Muscle layer of colon (tissue), 2 donors: ENCODE measurements at regions not wholly inside any gene's neighbourhood (a gene's known extent, or its start where the extent isn't known, plus 50 kb on each side); places are given as distances from the start of the nearest gene placed in this dataset.

ENCODE experiments used
- H3K27ac ChIP-seq: one replicate; pipeline ENCODE4 v1.7.0; 2013; ENCODE audit warnings: low read depth, mild to moderate bottlenecking, low read length, moderate library complexity
- H3K27me3 ChIP-seq, 2 donors: one replicate each; pipeline ENCODE4 v1.7.0; 2013; ENCODE audit warnings: low read length in 2 of 2, mild to moderate bottlenecking in 2 of 2; ENCODE audit not compliant: insufficient read depth in 2 of 2, control insufficient read depth in 1 of 2
- H3K36me3 ChIP-seq: one replicate; pipeline ENCODE4 v1.7.0; 2013; ENCODE audit warnings: mild to moderate bottlenecking, low read length; ENCODE audit not compliant: insufficient read depth
- H3K4me1 ChIP-seq: one replicate; pipeline ENCODE4 v1.7.0; 2013; ENCODE audit warnings: mild to moderate bottlenecking, low read length; ENCODE audit not compliant: insufficient read depth
- H3K4me3 ChIP-seq, 2 donors: one replicate each; pipeline ENCODE4 v1.7.0; 2013; ENCODE audit warnings: low read length in 2 of 2, low read depth in 1 of 2, mild to moderate bottlenecking in 1 of 2, moderate library complexity in 1 of 2
- H3K9ac ChIP-seq: one replicate; pipeline ENCODE4 v1.7.0; 2013; ENCODE audit warnings: low read length
- H3K9me3 ChIP-seq: one replicate; pipeline ENCODE4 v1.7.0; 2013; ENCODE audit warnings: mild to moderate bottlenecking, low read length
- donor health status: abdominal sarcoma.
- donor health status: Adenocarcinoma of cecum.

DNA sequence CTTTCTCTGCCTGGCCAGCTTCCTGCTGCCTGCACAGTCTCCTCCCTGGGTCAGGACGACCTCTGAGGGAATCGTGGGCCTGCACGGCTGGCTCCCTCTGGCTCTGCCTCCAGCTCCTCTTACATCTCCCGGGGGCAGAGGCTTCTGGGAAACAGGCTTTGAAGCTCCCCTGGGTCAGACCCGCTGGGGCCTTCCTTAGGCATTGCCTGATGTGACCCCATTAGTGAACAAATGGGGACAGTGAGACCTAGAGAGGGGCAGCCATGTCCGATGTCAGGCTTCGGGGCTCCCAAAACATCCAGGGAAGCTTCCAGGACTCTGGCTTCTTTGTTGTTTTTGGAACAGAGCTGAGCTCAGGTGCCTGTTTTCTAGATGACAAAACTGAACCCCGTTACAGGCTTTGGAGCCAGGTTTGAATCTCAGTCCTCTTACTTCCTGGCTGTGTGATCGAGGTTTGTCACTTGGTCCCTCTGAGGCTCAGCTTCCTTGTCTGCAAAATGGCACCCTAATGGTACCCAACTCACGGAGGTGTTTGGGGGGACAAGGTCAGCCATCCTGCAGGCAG, 94.3 kb downstream of the CEBPB start:
- Histone ChIP-seq H3K4me1 (peaks cover 22% of the 10 kb centered on the region), H3K9ac (no peak overlapping the region)

DNA sequence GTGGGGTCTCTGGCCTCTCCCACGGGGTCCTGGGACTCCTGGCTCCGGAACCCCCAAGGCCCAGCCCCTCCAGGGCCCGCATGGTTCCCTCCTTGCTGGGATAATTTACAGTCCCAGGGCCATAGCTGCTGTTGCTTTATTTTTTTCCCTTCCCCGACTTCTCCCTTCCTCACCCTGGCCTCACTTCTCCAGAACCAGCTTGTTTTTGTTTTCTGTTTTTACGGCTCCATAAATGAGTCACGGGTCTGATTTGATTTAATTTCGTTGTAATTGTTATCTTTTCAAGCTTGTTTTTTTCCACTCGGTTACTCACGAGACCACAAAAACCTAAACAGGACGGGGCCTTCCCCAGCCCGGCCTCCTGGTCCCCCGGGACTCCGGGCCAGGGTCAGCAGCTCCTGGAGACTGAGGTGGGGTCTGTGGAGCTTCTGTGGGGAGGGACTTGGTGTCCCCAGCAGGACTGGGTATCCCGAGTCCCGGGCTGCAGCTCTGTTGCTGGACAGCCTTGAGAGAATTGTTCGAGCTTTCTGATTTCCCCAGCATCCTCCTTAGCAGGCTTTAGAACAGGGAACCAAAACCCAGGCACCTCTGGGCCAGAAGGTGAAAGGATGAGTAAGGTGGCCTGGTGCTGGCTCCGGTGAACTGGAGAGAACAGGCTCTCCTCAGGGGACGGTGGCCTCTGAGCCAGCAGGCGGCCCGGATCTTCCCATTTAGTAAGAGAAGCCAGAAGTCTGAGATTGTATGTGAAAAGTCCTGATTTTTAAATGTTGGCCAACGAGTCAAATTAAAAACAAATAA, 94.9 kb downstream of the CEBPB start:
- no peaks in the 10 kb centered on the region for H3K9me3 ChIP-seq
- H3K4me3 ChIP-seq = no peak overlapping the region
- peak overlapping the region; percentile 6 for H3K9ac ChIP-seq
- no peaks in the 10 kb centered on the region for H3K27me3 ChIP-seq
- peaks cover 22% of the 10 kb centered on the region for H3K4me1 ChIP-seq
- H3K36me3 ChIP-seq = no peaks in the 10 kb centered on the region
- H3K27ac ChIP-seq = peak overlapping the region; percentile 41

More for the DNA sequence above, 94.3 kb downstream of the CEBPB start:
- Histone ChIP-seq H3K27ac (peak overlapping the region; percentile 41), H3K4me3 (no peak overlapping the region), H3K9me3 (no peaks in the 10 kb centered on the region), H3K27me3 (no peaks in the 10 kb centered on the region), H3K36me3 (no peaks in the 10 kb centered on the region)

DNA sequence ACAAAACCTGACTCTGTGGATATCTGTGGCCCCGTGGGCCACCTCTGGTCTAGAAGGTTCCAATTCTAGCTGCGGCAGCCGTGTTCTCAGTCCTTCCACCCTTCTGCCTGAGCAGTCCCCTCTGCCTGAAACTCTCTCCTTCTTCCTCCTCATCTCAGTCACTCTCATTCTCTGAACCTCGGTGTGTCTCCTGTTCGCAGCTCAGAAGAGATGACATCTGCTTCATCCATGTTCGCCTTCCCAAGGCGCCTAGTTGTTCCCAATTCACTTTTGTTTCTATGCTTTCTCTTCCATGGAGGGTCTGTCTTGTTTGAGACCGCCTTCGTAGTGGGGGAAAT, 95.5 kb downstream of the CEBPB start:
- no peaks in the 10 kb centered on the region for H3K9me3 ChIP-seq
- no peak overlapping the region for H3K27ac ChIP-seq
- no peaks in the 10 kb centered on the region for H3K27me3 ChIP-seq
- no peak overlapping the region for H3K9ac ChIP-seq
- no peak overlapping the region for H3K4me3 ChIP-seq
- peaks cover 22% of the 10 kb centered on the region for H3K4me1 ChIP-seq
- H3K36me3 ChIP-seq = no peaks in the 10 kb centered on the region

DNA sequence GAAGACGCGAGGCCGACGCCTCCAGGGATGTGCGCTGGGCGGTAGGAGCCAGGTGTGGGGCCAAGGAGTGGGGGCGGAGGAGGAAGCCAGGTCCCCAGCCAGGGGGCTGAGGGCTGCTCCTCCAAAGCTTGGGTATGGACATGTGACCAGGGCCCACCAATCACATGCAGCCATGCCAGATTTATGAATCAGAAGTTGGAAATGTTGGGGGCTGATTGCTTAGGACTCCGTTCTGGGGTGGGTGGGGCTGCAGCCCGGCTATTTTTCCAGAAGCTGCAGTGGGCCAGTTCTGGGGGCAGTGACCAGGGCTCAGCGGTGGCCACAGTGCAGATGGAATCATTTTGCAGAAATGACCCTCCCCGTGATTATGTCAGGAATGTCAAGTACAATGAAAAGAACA, 96.0 kb downstream of the CEBPB start:
- Histone ChIP-seq H3K4me1 (peaks cover 24% of the 10 kb centered on the region), H3K4me3 (peak overlapping the region in 1 of 2 donors; percentile 2), H3K9ac (no peak overlapping the region), H3K9me3 (no peaks in the 10 kb centered on the region), H3K36me3 (no peaks in the 10 kb centered on the region), H3K27me3 (no peaks in the 10 kb centered on the region), H3K27ac (no peak overlapping the region)

DNA sequence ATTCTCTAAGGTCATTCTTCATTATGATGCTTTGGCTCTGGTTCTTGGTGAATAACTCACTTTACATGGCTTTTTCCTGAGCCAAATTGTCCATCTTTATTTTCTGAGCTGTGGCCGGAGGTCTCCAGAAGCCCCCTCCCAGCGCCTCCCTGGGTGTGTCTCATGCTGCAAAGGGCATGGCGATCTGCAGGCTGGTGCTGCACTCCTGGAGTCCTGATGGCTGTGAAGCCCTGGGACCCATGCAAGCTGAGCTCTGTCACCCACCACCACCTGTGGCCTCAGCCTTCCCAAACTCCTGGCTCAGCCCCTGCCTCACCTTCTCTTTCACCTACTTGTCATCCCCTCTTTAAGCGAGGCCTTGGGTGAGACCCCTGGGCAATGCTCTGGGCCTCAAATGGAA, 96.9 kb downstream of the CEBPB start:
- H3K9me3 ChIP-seq = no peaks in the 10 kb centered on the region
- peaks cover 33% of the 10 kb centered on the region for H3K4me1 ChIP-seq
- H3K27ac ChIP-seq = no peak overlapping the region
- H3K9ac ChIP-seq = no peak overlapping the region
- H3K27me3 ChIP-seq = no peaks in the 10 kb centered on the region
- no peaks in the 10 kb centered on the region for H3K36me3 ChIP-seq
- no peak overlapping the region for H3K4me3 ChIP-seq

DNA sequence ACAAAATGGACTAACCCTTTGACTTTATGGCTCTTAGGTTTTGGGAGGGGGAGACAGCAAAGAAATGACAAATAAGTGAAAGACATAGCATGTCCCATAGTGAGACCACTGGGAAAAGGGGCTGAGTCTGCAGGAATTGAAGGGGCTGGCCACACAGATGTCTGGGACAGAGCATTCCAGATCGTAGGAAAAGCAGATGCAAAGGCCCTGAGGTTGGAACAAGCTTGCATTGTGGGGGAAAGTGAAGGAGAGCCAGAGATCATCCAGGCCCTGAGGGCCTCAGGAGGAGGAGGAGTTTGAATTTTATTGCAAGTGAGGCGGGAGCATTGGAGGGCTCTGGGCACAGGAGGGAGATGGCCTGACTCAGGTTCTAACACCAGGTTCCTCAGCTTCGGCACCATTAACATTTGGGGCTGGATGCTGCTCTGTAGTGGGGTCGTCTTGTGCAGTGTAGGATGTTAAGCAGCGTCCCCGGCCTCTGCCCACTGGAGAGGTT, 97.5 kb downstream of the CEBPB start:
- H3K27me3 ChIP-seq = no peaks in the 10 kb centered on the region
- H3K36me3 ChIP-seq = no peaks in the 10 kb centered on the region
- no peak overlapping the region for H3K9ac ChIP-seq
- H3K27ac ChIP-seq = no peak overlapping the region
- no peaks in the 10 kb centered on the region for H3K9me3 ChIP-seq
- H3K4me3 ChIP-seq = no peak overlapping the region
- H3K4me1 ChIP-seq = peaks cover 39% of the 10 kb centered on the region

DNA sequence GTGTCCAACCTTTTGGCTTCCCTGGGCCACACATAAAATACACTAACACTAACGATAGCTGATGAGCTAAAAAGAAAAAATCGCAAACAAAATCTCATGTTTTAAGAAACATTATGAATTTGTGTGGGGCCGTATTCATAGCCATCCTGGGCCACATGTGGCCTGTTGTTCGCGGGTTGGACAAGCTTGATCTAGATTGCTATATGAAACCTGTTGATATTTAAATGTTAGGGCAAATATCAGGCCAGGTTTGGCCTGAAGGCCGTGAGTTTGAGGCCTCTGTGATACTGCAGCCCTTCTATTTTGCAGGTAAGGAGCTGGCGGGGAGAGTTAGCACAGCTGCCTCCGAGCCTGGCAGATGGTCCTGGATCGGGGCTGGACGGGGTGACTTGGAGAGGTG, 99.0 kb downstream of the CEBPB start:
- no peaks in the 10 kb centered on the region for H3K27me3 ChIP-seq
- H3K36me3 ChIP-seq = no peaks in the 10 kb centered on the region
- H3K9ac ChIP-seq = no peak overlapping the region
- peaks cover 36% of the 10 kb centered on the region for H3K4me1 ChIP-seq
- no peaks in the 10 kb centered on the region for H3K9me3 ChIP-seq
- H3K27ac ChIP-seq = no peak overlapping the region
- H3K4me3 ChIP-seq = no peak overlapping the region

DNA sequence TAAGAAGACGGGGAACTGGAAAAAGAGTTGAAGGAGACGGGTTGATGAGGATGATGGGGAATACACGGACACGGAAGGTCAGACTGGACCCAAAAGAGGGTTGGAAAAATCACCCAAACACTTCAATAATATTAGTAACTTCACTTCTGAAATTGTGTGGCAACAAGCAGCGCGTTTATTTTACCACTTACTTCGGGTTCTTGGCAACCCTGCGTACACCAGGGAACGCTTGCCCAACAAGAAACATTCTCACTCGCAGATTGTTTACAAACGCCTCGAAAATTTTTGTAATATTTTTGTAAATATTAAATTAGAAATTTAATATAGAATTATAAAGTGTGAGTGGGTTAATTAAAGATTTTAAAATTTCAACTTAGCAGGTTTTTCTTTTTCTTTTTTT, 99.5 kb downstream of the CEBPB start:
- Histone ChIP-seq H3K27me3 (no peaks in the 10 kb centered on the region), H3K9ac (no peak overlapping the region), H3K4me3 (no peak overlapping the region), H3K36me3 (no peaks in the 10 kb centered on the region), H3K4me1 (peaks cover 31% of the 10 kb centered on the region), H3K27ac (no peak overlapping the region), H3K9me3 (no peaks in the 10 kb centered on the region)

DNA sequence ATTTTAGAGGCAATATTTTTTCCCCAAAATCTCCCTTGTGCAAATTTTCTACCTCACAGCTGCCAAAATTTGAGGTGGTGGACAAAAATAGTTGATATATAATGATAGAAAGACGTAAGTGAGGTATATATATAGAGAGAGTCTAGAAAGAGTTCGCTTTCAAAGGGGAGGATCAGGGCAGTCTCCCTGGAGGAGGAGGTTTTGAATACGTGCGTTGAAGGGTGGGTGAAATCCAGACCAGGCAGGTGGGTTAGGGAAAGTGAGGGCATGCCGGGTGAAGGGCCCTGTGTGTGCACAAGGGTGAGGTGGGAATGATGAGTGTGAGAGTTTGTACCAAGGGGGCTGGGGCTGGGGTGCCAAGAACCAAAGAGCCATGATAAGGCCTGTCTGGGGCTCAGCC, 100.2 kb downstream of the CEBPB start:
- no peaks in the 10 kb centered on the region for H3K27me3 ChIP-seq
- H3K27ac ChIP-seq = no peak overlapping the region
- H3K4me3 ChIP-seq = no peak overlapping the region
- no peaks in the 10 kb centered on the region for H3K36me3 ChIP-seq
- peaks cover 24% of the 10 kb centered on the region for H3K4me1 ChIP-seq
- no peaks in the 10 kb centered on the region for H3K9me3 ChIP-seq
- H3K9ac ChIP-seq = no peak overlapping the region

DNA sequence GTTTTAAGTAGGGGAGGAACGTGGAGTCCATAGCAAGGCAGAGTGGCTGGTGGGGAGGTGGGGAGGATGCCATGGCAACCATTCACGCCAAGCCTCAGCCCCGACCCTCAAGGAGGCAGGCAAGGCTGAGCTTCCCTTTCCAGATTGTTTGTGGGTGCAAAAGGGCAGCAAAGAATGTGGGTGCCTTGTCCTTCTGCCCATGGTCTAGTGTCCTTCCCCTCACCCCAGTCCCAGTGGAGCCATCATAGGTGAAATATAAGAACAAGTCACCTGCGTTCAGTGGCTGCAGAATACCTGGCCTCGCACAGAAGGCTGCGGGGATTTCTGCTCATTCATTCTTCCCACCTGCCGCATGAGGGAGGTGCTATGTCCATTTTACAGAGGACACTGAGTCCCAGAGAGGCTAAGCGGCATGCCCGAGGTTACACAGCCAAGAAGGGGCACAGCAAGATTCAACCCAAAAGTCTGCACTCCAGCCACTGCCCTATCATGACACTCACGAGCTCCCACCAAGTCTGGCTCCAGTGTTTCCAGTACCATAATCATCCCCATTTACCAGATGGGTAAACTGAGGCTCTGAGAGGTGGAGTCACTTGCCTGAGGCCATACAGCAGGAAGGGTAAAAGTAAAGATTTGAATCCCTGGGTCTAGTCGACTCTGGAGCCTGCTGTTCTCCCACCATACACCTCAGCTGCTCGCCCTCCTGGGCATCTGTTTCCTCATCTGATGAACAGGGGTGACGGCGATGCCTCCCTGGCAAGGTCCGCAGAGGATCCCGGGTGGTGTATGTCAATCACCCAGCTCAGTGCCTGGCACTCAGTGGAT, 100.8 kb downstream of the CEBPB start:
- peak overlapping the region in 1 of 2 donors; percentile 13 for H3K4me3 ChIP-seq
- no peaks in the 10 kb centered on the region for H3K36me3 ChIP-seq
- no peak overlapping the region for H3K9ac ChIP-seq
- no peaks in the 10 kb centered on the region for H3K27me3 ChIP-seq
- peak overlapping the region; percentile 39 for H3K27ac ChIP-seq
- no peaks in the 10 kb centered on the region for H3K9me3 ChIP-seq
- peaks cover 21% of the 10 kb centered on the region for H3K4me1 ChIP-seq

DNA sequence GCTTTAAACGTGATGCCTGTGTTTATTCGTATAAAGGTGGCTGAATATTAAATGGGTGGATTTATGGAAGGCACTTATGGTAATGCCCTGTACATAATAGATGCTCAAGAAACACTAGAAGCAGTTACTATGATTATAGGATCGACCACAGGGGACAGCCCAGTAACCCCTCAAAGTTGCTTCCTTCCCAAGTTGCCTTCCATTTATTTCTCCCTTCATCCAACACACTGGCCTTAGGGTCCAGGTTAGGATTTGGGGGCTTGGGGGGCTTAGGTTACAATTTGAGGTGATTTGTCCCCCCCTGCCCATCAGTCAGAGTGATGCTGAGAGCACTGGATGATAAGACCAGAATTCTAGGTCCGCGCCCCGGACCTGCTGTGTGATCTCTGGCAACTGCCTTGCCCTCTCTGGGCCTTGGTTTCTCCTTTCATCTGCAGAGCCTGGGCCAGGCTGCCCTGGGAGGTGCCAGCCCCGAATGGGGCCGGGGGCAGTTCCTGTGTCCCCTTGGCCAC, 101.5 kb downstream of the CEBPB start:
- Histone ChIP-seq H3K9me3 (no peaks in the 10 kb centered on the region), H3K4me3 (peak overlapping the region in 1 of 2 donors; percentile 13), H3K4me1 (peaks cover 18% of the 10 kb centered on the region), H3K27ac (peak overlapping the region; percentile 39), H3K9ac (no peak overlapping the region), H3K27me3 (no peaks in the 10 kb centered on the region), H3K36me3 (no peaks in the 10 kb centered on the region)
